Right lobe of liver (tissue), 4 donors: ENCODE measurements at regions not wholly inside any gene's neighbourhood (a gene's known extent, or its start where the extent isn't known, plus 50 kb on each side); places are given as distances from the start of the nearest gene placed in this dataset.
"Not testable (repeated sequence)": the region's sequence is repeated elsewhere in the genome, so short reads cannot be mapped to it uniquely, and the experiment has no call there.

Experiments used
- POLR2A ChIP-seq: fragments of 450-650 bp; IDR thresholded peaks from one replicate; pipeline ENCODE4 v1.6.1; 2017; ENCODE audit warnings: antibody characterized with exemption, mild to moderate bottlenecking
- TF ChIP-seq, protein P1 (sequence below), 4 donors: fragments of 200-600 bp in 3 of 4; fragments of 450-650 bp in 1 of 4; IDR thresholded peaks; one replicate each; pipeline versions ENCODE4 v1.5.1 to v1.8.0; 2016 to 2022; ENCODE audit warnings: antibody characterized with exemption in 4 of 4, mild to moderate bottlenecking in 2 of 4
- donor health status: DM: no; HTN: no; CAD: no.
- donor health status: DM: no; HTN: no; CAD: no.
- donor health status: DM: no; HTN: yes; CAD: no.

- TF ChIP-seq, protein P1, sequence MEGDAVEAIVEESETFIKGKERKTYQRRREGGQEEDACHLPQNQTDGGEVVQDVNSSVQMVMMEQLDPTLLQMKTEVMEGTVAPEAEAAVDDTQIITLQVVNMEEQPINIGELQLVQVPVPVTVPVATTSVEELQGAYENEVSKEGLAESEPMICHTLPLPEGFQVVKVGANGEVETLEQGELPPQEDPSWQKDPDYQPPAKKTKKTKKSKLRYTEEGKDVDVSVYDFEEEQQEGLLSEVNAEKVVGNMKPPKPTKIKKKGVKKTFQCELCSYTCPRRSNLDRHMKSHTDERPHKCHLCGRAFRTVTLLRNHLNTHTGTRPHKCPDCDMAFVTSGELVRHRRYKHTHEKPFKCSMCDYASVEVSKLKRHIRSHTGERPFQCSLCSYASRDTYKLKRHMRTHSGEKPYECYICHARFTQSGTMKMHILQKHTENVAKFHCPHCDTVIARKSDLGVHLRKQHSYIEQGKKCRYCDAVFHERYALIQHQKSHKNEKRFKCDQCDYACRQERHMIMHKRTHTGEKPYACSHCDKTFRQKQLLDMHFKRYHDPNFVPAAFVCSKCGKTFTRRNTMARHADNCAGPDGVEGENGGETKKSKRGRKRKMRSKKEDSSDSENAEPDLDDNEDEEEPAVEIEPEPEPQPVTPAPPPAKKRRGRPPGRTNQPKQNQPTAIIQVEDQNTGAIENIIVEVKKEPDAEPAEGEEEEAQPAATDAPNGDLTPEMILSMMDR (IDR thresholded peaks at IDR 0.05): not testable (repeated sequence)
- not testable (repeated sequence) for TF ChIP-seq POLR2A
These were observed 52.7 kb downstream of the CTAGE6 start for GRCh38 chr7:143704813-143705212.
